ENCODE measurements at regions not wholly inside any gene's neighbourhood (a gene's known extent, or its start where the extent isn't known, plus 50 kb on each side); places are given as distances from the start of the nearest gene placed in this dataset.

DNA sequence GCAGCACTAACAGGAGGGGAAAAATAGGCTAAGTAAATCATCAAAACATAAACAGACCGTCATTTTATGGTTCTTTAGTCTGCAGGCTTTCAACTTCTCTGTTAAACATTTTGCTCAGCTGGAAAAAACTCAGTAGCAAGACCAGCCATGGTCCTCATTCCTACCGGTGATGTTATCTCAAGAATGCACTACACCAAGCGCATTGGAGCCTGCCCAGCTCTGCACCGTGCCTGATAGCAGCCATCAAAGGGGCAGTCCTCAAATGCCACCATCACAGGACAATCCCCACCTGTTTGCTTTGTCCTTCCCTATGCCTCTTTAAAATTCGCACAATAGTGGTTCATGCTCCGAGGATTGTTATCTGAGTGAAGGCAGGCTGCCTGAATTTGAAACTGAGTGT is 181.5 kb upstream of the MON1B start:
- no peaks in the 10 kb centered on the region for H3K27me3 ChIP-seq (ENCODE audit: insufficient read depth, low read length, poor library complexity, severe bottlenecking)
- H3K4me2 ChIP-seq (ENCODE audit: low read depth, low read length, poor library complexity, severe bottlenecking) = no peak overlapping the region
- no peaks in the 10 kb centered on the region for H3K4me1 ChIP-seq (ENCODE audit: insufficient read depth, low read length, poor library complexity, severe bottlenecking)
- H3K79me2 ChIP-seq (ENCODE audit: insufficient read depth, low read length) = no peaks in the 10 kb centered on the region
- H3K9me2 ChIP-seq (replicated peaks; ENCODE audit: low read depth, low read length) = no peaks in the 10 kb centered on the region
- H3K4me3 ChIP-seq (ENCODE audit: low read length, poor library complexity, severe bottlenecking) = no peak overlapping the region
- H3K36me3 ChIP-seq (ENCODE audit: insufficient read depth, low read length) = no peaks in the 10 kb centered on the region
- no peak overlapping the region for H2AFZ ChIP-seq (ENCODE audit: low read length)
- H3F3A ChIP-seq (ENCODE audit: low read depth) = no peaks in the 10 kb centered on the region
- TF ChIP-seq, protein P1, sequence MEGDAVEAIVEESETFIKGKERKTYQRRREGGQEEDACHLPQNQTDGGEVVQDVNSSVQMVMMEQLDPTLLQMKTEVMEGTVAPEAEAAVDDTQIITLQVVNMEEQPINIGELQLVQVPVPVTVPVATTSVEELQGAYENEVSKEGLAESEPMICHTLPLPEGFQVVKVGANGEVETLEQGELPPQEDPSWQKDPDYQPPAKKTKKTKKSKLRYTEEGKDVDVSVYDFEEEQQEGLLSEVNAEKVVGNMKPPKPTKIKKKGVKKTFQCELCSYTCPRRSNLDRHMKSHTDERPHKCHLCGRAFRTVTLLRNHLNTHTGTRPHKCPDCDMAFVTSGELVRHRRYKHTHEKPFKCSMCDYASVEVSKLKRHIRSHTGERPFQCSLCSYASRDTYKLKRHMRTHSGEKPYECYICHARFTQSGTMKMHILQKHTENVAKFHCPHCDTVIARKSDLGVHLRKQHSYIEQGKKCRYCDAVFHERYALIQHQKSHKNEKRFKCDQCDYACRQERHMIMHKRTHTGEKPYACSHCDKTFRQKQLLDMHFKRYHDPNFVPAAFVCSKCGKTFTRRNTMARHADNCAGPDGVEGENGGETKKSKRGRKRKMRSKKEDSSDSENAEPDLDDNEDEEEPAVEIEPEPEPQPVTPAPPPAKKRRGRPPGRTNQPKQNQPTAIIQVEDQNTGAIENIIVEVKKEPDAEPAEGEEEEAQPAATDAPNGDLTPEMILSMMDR (conservative IDR thresholded peaks at IDR 0.05; ENCODE audit: low read length) = no peak
- TF ChIP-seq EZH2phosphoT487 (IDR thresholded peaks at IDR 0.05; ENCODE audit: borderline replicate concordance) = no peak
- no peaks in the 10 kb centered on the region for H4K20me1 ChIP-seq (ENCODE audit: insufficient read depth, low read length, poor library complexity, severe bottlenecking)
- no peak overlapping the region for H3K9ac ChIP-seq (ENCODE audit: low read depth, low read length, poor library complexity, severe bottlenecking)
- no peaks in the 10 kb centered on the region for H3K9me3 ChIP-seq (ENCODE audit: insufficient read depth, low read depth, low read length)

DNA sequence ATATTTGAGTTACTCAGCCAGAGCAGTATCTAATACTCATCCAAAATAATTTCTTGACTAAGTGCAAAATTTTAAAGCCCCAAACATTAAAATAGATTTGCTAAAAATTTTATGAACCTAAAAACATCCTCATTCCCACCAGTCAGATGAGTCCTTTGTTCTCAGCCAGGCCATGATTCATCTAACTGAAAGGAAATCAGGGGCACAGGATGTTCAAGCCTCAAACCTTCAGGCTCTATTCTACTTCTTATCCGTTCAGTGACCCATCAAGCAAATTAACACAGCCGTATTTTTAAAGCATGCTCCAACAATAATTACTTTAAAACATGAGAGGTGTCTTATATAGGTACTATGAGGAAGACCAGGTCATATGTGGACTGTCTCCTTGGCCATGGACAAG is 176.5 kb upstream of the MON1B start:
- Histone ChIP-seq H3K9me3 (ENCODE audit: insufficient read depth, low read depth, low read length) (no peaks in the 10 kb centered on the region), H3K27me3 (ENCODE audit: insufficient read depth, low read length, poor library complexity, severe bottlenecking) (no peaks in the 10 kb centered on the region), H3K79me2 (ENCODE audit: insufficient read depth, low read length) (no peaks in the 10 kb centered on the region), H3K36me3 (ENCODE audit: insufficient read depth, low read length) (no peaks in the 10 kb centered on the region), H4K20me1 (ENCODE audit: insufficient read depth, low read length, poor library complexity, severe bottlenecking) (no peaks in the 10 kb centered on the region), H3K9me2 (replicated peaks; ENCODE audit: low read depth, low read length) (no peaks in the 10 kb centered on the region), H3K4me2 (ENCODE audit: low read depth, low read length, poor library complexity, severe bottlenecking) (no peak overlapping the region), H3K4me1 (ENCODE audit: insufficient read depth, low read length, poor library complexity, severe bottlenecking) (no peaks in the 10 kb centered on the region), H2AFZ (ENCODE audit: low read length) (no peak overlapping the region), H3K9ac (ENCODE audit: low read depth, low read length, poor library complexity, severe bottlenecking) (no peak overlapping the region), H3F3A (ENCODE audit: low read depth) (no peaks in the 10 kb centered on the region), H3K4me3 (ENCODE audit: low read length, poor library complexity, severe bottlenecking) (no peak overlapping the region)
- TF ChIP-seq, protein P1 (conservative IDR thresholded peaks at IDR 0.05; ENCODE audit: low read length) = no peak
- no peak for TF ChIP-seq EZH2phosphoT487 (IDR thresholded peaks at IDR 0.05; ENCODE audit: borderline replicate concordance)

GRCh38 chr16:77030600-77030999 is 160.4 kb upstream of the MON1B start:
- Histone ChIP-seq H3F3A (ENCODE audit: low read depth) (no peaks in the 10 kb centered on the region), H3K4me1 (ENCODE audit: insufficient read depth, low read length, poor library complexity, severe bottlenecking) (no peaks in the 10 kb centered on the region), H3K4me3 (ENCODE audit: low read length, poor library complexity, severe bottlenecking) (no peak overlapping the region), H3K27me3 (ENCODE audit: insufficient read depth, low read length, poor library complexity, severe bottlenecking) (no peaks in the 10 kb centered on the region), H3K36me3 (ENCODE audit: insufficient read depth, low read length) (no peaks in the 10 kb centered on the region), H3K4me2 (ENCODE audit: low read depth, low read length, poor library complexity, severe bottlenecking) (no peak overlapping the region), H3K9me2 (replicated peaks; ENCODE audit: low read depth, low read length) (no peaks in the 10 kb centered on the region), H3K79me2 (ENCODE audit: insufficient read depth, low read length) (no peaks in the 10 kb centered on the region), H4K20me1 (ENCODE audit: insufficient read depth, low read length, poor library complexity, severe bottlenecking) (no peaks in the 10 kb centered on the region), H2AFZ (ENCODE audit: low read length) (no peak overlapping the region), H3K9me3 (ENCODE audit: insufficient read depth, low read depth, low read length) (no peaks in the 10 kb centered on the region), H3K9ac (ENCODE audit: low read depth, low read length, poor library complexity, severe bottlenecking) (no peak overlapping the region)
- TF ChIP-seq, protein P1 (conservative IDR thresholded peaks at IDR 0.05; ENCODE audit: low read length) = no peak
- no peak for TF ChIP-seq EZH2phosphoT487 (IDR thresholded peaks at IDR 0.05; ENCODE audit: borderline replicate concordance)
